G401.6 (cell line): ENCODE measurements at regions not wholly inside any gene's neighbourhood (a gene's known extent, or its start where the extent isn't known, plus 50 kb on each side); places are given as distances from the start of the nearest gene placed in this dataset.
"Not testable (repeated sequence)": the region's sequence is repeated elsewhere in the genome, so short reads cannot be mapped to it uniquely, and the experiment has no call there.

Experiments used
- FAIRE-seq: peaks from 2 replicates; lab custom pipeline; 2012; peaks lifted over from hg19 to GRCh38; lab: Jason Lieb, UNC

DNA sequence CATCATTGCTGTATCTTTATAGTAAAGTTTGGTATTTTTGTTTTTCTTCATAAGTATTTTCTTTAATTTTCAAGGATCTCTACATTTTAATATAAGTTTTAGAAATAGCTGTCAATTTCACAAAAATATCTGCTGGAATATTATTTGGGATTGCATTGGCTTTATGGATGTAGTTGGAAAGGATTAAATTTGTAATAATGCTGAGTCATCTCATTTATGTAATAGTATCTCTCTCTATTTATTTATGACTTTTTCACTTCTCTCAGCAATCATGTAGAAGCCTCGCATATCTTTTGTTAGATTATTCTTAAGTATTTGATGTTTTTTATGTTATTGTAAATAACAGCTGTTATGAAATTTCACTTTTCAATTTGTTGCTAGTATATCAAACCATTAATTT, 223.1 kb upstream of the POGK start:
- no peak for FAIRE-seq

DNA sequence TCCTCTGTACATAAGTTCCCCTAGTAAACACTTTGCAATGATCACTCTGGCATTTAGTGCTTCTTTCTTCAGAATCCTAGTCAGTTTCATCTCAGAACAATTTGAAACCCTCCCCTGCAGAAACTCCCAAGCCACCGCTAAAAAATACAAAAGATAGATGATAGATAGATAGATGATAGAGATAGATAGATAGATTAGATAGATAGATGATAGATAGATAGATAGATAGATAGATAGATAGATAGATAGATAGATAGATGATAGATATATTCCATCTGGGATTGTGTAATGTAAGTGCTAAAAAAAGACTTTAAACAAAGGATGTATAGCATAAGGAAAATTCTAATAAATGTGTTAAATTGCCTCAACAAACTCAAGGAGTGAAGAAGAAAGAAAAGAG, 212.6 kb upstream of the POGK start:
- FAIRE-seq, result no peak

DNA sequence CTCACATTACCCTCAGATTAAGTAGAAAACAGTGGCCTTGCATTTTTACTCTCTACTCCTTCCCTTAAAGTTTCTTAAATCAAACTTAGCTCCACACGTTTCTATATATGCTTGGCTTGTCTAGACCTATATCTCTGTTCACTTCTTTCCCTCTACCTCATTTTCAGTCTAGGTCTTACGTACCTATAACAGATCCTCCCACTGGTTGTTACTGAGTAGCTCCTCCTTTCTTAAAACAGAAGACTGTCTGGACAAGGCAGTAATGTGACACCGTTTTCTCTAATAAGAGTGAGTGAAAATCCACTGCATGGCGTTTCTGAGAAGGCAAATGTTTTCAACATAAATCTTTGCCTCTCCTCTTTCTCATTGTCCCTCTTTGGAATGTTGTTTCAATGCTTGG, 211.7 kb upstream of the POGK start:
- no peak for FAIRE-seq

DNA sequence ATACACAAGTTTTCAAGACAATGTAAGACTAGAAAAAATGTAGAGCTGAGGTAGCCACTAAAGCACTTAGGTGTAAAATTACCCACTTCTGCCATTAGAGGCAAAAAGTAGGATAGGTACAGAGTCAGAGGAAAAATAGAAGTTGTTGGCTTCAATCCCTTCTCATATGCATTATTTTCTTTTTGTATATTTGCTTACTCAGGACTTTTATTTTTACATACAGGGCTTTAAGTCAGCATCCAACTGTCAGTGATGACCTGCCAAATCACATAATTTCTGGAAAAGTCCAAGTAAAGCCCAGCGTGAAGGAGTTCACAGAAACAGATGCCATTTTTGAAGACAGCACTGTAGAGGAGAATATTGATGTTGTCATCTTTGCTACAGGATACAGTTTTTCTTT, 211.0 kb upstream of the POGK start:
- FAIRE-seq, result no peak

DNA sequence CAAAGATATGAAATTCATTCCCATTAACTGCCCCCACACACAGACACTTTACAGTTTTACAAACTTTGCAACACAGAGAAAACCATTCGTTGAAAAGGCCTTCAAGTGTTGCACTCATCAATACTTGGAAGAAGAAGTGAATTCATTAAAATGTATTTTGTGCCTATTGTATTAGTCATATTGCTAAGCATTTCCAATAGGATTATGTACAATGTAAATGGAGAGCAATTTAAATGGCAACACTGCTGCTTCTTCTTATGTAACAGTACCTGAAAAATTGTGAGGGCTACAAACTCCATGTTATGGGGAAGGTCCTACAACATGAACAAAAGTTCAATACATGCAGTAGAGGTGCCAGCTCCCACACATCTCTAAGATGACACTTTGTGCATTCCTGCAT, 209.3 kb upstream of the POGK start:
- FAIRE-seq, result no peak

DNA sequence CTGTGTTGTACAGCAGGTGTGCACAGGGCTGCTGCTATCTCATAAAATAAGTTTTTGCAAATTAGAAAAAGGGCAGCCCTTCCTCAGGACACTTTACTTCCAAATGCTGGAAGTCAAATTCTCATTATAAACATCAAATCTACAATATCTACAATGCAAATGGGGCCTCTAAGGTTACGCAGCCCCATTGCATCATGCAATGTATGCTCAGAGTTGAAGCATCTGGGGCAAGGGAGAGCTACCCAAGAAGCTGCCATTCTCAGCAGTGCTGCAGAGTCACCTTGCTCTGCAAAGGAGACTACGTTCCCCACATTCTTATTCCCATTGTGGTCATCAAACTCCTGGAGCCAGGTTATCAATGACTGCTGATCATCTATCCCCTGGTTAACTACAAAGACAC, 208.9 kb upstream of the POGK start:
- FAIRE-seq, result no peak

DNA sequence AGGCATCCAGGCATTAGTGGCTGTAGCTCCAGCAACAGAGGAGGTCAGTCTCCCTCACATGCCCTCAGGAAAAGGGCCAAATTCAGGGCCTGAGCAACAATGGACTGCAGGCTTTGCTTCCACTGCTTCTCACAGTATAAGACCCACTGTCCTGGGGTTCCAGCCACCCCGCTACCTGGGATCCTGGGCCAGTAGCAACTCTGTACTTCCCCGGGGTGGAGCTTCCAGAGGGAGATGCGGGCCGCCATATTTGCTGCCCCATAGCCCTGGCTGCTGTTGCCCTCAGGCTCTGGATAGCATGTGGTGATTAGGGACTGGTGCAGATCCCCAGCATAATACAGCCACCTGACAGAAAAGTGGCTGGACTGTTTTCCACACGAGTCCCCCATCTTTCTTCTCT, 201.1 kb upstream of the POGK start:
- FAIRE-seq, result no peak

DNA sequence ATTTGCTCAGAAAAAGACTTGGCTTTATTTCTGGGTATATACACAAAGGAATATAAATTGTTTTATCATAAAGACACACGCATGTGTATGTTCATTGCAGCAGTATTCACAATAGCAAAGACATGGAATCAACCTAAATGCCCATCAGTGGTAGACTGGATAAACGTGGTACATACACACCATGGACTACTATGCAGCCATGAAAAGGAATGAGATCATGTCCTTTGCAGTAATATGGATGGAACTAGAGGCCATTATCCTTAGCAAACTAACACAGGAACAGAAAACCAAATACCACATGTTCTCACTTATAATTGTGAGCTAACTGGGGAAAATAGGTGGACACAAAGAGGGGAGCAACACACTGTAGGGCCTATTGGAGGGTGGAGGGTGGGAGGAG, 182.0 kb upstream of the POGK start:
- FAIRE-seq, result not testable (repeated sequence)

DNA sequence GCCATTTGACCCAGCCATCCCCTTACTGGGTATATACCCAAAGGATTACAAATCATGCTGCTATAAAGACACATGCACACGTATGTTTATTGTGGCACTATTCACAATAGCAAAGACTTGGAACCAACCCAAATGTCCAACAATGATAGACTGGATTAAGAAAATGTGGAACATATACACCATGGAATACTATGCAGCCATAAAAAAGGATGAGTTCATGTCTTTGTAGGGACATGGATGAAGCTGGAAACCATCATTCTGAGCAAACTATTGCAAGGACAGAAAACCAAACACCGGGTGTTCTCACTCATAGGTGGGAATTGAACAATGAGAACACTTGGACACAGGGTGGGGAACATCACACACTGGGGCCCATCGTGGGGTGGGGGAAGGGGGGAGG, 172.5 kb upstream of the POGK start:
- FAIRE-seq, result not testable (repeated sequence)

DNA sequence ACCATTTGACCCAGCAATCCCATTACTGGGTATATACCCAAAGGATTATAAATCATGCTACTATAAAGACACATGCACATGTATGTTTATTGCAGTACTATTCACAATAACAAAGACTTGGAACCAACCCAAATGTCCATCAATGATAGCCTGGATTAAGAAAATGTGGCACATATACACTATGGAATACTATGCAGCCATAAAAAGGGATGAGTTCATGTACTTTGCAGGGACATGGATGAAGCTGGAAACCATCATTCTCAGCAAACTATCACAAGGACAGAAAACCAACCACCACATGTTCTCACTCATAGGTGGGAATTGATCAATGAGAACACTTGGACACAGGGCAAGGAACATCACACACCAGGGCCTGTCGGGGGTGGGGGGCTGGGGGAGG, 171.7 kb upstream of the POGK start:
- not testable (repeated sequence) for FAIRE-seq

DNA sequence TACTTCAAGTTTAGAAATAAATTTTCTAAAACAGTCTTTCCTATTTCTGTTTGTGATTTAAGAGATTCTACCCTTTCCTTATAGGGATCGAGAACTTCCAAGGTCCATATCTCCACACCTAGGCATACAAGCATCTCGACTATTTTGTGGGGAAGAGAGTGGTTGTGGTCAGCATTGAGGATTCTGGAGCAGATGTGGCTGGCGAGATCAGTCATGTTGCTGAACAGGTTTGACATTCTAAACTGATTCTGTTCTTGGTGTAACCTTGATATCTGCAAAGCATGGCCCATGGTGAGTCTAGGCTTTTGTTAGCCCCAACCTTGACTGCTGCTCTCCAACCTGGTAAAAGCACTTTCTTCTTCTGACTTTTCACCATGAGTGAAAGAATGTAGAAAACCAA, 167.6 kb upstream of the POGK start:
- FAIRE-seq, result no peak

DNA sequence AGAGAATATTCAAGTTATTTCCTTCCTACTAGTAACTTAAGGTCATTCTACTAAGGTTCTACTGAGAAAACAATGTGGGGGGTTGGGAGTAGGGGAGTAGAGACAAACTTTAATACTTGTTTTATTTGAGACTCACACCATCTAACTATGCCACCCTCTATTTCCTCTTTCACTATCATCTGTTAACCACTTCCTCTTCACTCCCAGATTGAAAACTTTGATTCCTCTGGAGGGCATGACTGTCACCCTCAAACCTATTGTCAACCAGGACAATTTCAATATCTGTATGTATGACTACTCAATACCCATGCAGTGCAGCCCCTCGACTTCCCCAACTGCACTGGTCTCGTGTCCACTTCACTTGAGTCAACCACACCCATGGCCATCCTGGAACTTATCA, 165.6 kb upstream of the POGK start:
- FAIRE-seq, result no peak

DNA sequence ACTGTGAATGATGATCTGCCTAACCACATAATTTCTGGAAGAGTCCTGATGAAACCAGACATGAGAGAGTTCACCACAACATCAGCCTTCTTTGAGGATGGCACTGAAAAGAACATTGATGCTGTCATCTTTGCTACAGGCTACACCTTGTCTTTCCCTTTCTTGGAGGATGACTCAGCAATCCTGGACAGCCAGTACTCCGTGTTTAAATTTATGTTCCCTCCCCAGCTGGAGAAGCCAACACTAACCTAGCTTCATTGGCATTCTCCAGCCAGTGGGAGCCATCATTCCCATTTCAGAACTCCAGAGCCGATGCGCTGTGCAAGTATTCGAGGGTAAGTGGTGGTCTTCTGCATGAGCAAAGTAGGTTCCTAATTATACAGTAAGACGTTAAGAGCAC, 164.1 kb upstream of the POGK start:
- FAIRE-seq, result no peak

DNA sequence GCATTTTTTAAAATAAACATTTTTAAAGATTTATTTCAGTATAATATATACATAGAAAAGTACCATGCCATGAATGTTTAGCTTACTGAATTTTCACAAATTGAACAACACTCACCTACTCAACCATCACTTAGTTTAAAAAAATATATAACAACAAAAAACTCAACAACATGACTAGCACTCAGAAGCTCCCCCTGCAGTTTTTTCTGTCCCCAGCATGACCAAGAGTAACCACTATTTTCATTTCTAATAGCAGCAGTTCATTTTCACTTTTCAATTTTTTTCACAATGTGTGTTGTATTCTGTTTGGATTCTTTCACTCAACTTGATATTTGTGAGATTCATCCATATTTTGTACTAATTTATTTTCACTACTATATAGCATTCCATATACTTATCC, 162.3 kb upstream of the POGK start:
- FAIRE-seq, result peak; percentile 37

DNA sequence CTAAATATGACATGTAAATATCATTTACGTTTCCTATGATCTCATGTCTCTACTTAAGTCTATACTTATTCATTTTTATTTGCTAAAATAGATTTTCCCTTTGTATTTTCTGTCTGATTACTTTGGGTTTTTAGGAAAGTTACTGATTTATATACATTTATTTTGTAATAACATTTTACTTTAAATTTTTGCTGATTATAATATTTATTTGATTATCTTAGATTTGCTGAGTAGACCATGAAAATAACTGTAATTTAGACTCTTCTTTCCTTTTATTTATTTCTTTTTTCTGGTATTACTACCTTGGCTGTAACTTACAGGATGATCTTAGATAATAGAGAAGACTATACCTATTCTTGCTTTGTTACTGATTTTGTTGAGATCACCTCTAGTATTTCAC, 159.9 kb upstream of the POGK start:
- peak; percentile 15 for FAIRE-seq

DNA sequence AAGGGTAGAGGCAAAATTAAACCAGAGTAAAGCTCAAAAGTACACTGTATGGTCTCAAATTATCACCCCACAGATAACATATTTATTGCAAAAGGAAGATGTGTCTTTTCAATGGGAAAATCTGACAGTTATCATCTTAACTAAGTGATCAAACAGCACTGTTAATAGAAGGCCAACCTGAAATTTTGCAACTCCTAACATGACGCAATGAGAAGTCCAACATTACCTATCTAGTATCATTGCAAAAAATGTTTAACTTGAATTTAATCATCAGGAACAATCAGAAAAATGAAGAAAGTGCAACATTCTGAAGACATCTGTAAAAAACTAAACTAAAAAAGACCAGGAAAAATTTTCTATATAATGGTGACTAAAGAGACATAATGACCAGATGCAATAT, 156.7 kb upstream of the POGK start:
- FAIRE-seq, result no peak

DNA sequence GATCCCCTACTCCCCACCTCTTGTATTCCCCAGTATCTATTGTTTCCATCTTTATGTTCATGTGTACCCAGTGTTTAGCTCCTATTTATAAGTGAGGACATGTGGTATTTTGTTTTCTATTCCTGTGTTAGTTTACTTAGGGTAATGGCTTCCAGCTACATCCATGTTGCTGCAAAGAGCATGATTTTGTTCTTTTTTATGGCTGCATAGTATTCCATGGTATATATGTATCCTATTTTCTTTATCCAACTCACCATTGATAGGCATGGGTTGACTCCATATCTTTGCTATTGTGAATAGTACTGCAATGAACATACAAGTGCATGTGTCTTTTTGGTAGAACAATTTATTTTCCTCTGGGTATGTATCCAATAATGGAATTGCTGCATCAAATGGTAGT, 154.6 kb upstream of the POGK start:
- not testable (repeated sequence) for FAIRE-seq

DNA sequence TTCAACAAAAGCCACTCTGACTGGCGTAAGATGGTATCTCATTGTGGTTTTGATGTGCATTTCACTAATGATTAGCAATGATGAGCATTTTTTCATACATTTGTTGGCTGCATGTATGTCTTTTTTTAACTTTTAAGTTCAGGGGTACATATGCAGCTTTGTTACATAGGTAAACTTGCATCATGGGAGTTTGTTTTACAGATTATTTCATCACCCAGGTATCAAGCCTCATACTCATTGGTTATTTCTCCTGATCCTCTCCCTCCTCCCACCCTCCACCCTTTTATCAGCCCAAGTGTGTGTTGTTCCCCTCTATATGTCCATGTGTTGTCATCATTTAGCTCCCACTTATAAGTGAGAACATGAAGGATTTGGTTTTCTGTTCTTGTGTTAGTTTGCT, 154.1 kb upstream of the POGK start:
- FAIRE-seq, result no peak

DNA sequence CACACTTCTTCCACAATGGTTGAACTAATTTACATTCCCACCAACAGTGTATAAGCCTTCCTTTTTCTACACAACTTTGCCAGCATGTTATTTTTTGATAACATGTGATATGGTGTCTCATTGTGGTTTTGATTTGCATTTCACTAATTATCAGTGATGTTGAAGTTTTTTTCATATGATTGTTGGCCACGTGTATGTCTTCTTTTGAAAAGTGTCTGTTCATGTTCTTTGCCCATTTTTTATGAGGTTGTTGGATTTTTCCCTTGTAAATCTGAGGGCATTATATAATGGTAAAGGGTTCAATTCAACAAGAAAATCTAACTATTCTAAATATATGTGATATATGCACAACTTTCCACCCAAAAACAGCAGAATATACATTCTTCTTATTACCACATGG, 153.4 kb upstream of the POGK start:
- not testable (repeated sequence) for FAIRE-seq

DNA sequence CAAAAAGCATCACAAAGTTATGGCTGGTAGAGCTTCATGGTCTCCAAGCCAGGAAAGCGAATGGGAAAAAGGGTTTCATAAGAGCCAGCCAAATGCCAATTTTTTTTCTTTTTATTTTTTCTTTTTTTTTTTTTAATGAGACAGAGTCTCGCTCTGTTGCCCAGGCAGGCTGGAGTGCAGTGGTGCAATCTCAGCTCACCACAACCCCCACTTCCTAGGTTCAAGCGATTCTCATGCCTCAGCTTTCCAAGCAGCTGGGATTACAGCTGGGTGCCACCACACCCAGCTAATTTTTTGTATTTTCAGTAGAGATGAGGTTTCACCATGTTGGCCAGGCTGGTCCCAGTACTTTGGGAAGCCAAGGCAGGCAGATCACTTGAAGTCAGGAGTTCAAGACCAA, 148.7 kb upstream of the POGK start:
- not testable (repeated sequence) for FAIRE-seq

DNA sequence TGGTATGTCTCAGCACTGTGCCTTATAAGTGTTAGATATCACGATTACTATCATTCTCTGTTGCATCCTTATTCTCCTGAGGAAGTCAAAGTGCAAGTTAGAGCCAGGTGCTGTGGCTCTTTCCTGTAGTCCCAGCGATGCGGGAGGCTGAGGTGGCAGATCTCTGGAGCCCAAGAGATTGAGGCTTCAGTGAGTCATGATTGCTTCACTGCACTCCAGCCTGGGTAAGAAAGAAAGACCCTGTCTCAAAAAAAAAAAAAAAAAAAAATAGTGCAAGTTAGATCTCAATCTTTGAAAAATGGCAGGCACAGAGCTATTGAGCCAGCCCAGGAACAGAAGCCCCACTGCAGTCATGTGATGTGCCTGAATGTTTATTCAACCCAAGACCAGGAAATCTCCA, 147.8 kb upstream of the POGK start:
- no peak for FAIRE-seq

DNA sequence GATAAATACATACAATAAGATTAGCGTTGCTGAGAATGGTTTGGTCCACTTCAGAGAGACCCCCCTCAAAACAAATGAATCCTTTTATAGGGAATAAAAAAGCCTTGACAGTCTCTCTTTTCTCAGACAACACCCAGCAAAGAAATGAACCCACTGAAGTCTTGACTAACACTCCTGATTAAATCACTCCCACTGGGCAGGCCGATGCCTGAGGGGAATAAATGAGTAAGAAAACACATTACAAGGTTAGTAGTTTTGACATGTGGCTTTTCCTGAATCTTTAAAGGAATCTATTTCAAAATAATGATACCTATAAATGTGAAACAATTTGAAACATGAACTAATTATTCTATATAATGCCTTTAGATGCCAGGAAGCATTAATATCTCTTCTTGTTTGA, 146.9 kb upstream of the POGK start:
- no peak for FAIRE-seq

DNA sequence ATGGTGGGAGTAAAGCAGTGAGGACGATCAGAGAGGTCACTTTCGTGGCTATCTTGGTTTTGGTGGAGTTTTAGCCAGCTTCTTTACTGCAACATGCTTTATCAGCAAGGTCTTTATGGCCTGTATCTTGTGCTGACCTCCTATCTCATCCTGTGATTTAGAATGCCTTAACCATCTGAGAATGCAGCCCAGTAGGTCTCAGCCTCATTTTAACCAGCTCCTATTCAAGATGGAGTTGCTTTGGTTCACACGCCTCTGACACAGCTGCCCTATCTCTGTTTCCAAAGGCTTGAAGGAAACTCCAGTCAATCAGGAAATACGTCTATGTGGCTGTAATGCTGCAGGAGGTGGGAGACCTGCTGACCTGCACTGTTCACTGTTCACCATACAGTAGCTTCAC, 146.1 kb upstream of the POGK start:
- no peak for FAIRE-seq

DNA sequence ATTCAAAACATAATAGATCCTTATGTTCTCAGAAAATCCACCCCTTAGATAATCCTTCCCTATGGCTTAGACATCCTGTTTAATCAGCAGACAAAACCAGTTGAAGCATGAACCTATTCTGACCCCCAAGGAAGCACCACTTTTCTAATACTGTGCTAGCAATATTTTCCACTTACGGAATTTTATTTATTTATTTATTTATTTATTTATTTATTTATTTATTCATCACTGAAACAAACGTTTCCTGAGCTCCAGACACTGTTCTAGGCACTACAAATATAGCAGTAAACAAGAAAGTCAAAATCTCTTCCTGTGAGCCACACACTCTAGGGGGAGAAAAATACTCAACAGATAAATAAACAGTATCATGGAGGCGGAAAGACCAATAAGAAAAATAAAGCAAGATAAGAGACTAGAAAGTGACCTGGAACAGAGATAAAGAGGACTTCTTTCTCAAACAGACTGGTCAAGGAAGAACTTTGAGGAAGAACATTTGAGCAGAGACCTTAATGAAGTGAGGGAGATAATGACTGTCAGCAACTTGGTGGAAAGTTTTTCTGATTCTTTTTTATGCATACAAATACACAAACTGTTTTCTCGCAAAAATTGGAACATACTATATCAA, 145.5 kb upstream of the POGK start:
- no peak for FAIRE-seq

DNA sequence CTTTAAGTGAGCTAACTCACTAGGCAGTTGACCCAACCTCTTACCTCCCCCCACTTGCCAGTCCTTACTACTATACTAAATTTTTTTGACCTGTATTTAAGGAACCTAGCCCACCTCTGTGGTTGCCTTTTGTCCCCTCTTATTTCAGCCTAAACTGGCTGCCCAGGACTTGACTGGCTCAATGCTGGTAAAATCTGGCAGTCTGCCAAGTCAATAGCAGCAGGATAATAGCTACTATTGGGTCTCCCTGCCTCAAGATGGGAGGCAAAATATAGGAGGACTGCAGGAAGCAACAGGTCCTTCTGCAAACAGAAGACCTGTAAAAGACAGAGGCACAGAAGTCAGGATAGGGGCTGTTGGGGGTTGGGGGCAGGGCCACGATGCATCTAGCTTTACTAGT, 144.2 kb upstream of the POGK start:
- no peak for FAIRE-seq
